ENCODE measurements at regions not wholly inside any gene's neighbourhood (a gene's known extent, or its start where the extent isn't known, plus 50 kb on each side); places are given as distances from the start of the nearest gene placed in this dataset.

DNA sequence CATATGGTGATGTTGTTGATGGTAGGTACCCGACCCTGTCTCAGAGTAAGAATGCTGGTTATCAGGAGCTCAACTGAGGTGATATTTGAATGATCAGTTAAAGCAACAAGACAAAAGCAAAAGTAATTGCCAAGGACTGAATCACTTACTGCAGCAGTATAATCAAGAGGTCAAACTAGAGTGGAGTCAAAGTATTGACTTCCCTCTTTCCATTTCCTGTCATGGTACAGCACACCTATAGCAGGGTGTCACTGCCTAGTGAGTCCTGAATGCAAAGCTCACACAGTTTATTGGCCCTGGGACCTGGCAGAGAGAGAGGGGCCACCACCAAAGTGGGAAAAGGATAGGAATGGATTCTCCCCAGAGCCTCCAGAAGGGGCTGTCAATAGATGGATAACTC, 886.1 kb upstream of the SORCS1 start:
- no peak for TF ChIP-seq EZH2phosphoT487 (conservative IDR thresholded peaks at IDR 0.05; ENCODE audit: low read length)
- TF ChIP-seq, protein P1, sequence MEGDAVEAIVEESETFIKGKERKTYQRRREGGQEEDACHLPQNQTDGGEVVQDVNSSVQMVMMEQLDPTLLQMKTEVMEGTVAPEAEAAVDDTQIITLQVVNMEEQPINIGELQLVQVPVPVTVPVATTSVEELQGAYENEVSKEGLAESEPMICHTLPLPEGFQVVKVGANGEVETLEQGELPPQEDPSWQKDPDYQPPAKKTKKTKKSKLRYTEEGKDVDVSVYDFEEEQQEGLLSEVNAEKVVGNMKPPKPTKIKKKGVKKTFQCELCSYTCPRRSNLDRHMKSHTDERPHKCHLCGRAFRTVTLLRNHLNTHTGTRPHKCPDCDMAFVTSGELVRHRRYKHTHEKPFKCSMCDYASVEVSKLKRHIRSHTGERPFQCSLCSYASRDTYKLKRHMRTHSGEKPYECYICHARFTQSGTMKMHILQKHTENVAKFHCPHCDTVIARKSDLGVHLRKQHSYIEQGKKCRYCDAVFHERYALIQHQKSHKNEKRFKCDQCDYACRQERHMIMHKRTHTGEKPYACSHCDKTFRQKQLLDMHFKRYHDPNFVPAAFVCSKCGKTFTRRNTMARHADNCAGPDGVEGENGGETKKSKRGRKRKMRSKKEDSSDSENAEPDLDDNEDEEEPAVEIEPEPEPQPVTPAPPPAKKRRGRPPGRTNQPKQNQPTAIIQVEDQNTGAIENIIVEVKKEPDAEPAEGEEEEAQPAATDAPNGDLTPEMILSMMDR (IDR thresholded peaks at IDR 0.05; ENCODE audit: insufficient read depth, low read length, poor library complexity, severe bottlenecking) = no peak
- H3K9me2 ChIP-seq (replicated peaks; ENCODE audit: insufficient read depth, low read length) = no peaks in the 10 kb centered on the region

DNA sequence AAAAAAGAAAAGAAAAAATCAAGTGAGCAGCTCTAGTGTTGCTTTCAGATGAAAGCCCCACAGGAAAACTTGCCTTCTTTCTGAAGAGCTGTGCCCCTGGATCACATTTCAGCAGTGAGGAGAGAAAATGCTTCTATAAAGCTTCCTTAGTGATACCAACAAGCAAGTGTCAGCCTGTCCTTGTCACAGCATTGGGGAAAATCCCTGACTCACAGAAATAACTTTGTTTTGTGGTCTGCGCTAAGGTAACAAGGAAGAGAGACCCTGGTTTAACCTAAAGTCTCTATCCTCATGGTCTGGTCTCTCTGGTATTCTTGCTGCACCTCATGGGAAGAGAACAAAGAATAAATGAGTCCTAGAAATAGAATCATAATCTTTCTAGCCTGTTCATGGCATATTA, 885.2 kb upstream of the SORCS1 start:
- Histone ChIP-seq H3K79me2 (ENCODE audit: insufficient read depth, low read length) (no peaks in the 10 kb centered on the region), H3K27me3 (ENCODE audit: low read length) (no peaks in the 10 kb centered on the region), H3K9ac (ENCODE audit: low read length) (no peak overlapping the region), H3F3A (ENCODE audit: insufficient read depth) (no peaks in the 10 kb centered on the region), H2AFZ (ENCODE audit: low read depth, low read length, severe bottlenecking) (no peak overlapping the region), H3K27ac (ENCODE audit: low read depth, low read length) (no peak overlapping the region), H3K9me2 (replicated peaks; ENCODE audit: insufficient read depth, low read length) (no peaks in the 10 kb centered on the region), H3K36me3 (ENCODE audit: low read length) (no peaks in the 10 kb centered on the region), H3K9me3 (ENCODE audit: insufficient read depth, low read length) (no peaks in the 10 kb centered on the region), H4K20me1 (ENCODE audit: low read depth, low read length) (no peaks in the 10 kb centered on the region), H3K4me3 (ENCODE audit: insufficient read depth, low read length, poor library complexity, severe bottlenecking) (no peak overlapping the region), H3K4me2 (ENCODE audit: low read depth, low read length, poor library complexity, severe bottlenecking) (no peak overlapping the region)
- TF ChIP-seq EZH2phosphoT487 (conservative IDR thresholded peaks at IDR 0.05; ENCODE audit: low read length) = no peak
- TF ChIP-seq, protein P1 (IDR thresholded peaks at IDR 0.05; ENCODE audit: insufficient read depth, low read length, poor library complexity, severe bottlenecking) = no peak

More for the DNA sequence above, 886.1 kb upstream of the SORCS1 start:
- H3K27me3 ChIP-seq (ENCODE audit: low read length) = no peaks in the 10 kb centered on the region
- H3K79me2 ChIP-seq (ENCODE audit: insufficient read depth, low read length) = no peaks in the 10 kb centered on the region
- no peaks in the 10 kb centered on the region for H4K20me1 ChIP-seq (ENCODE audit: low read depth, low read length)
- no peak overlapping the region for H2AFZ ChIP-seq (ENCODE audit: low read depth, low read length, severe bottlenecking)
- no peaks in the 10 kb centered on the region for H3K9me3 ChIP-seq (ENCODE audit: insufficient read depth, low read length)
- no peaks in the 10 kb centered on the region for H3K36me3 ChIP-seq (ENCODE audit: low read length)
- no peak overlapping the region for H3K27ac ChIP-seq (ENCODE audit: low read depth, low read length)
- no peaks in the 10 kb centered on the region for H3F3A ChIP-seq (ENCODE audit: insufficient read depth)
- H3K4me2 ChIP-seq (ENCODE audit: low read depth, low read length, poor library complexity, severe bottlenecking) = no peak overlapping the region
- no peak overlapping the region for H3K4me3 ChIP-seq (ENCODE audit: insufficient read depth, low read length, poor library complexity, severe bottlenecking)
- no peak overlapping the region for H3K9ac ChIP-seq (ENCODE audit: low read length)

DNA sequence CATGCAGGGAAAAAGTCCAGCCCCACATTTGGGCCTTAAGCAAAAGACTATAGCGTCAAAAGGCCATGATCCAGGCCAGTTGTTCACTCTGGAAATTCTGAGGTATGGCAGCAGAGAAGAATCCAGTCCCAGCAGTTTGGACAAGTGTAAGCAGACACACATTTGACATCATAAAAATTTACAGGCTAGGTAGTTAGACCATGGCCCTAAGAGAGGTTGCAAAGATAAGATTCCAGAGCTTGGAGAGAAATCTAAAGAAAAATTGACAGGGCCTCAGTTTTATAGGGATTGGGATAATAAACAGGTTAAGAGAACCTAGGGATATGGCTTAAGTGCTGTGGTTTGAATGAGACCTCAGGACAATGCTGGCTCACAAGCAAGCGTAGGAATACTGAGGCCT, 884.4 kb upstream of the SORCS1 start:
- TF ChIP-seq, protein P1 (IDR thresholded peaks at IDR 0.05; ENCODE audit: insufficient read depth, low read length, poor library complexity, severe bottlenecking) = no peak
- no peak for TF ChIP-seq EZH2phosphoT487 (conservative IDR thresholded peaks at IDR 0.05; ENCODE audit: low read length)
- no peaks in the 10 kb centered on the region for H3K9me2 ChIP-seq (replicated peaks; ENCODE audit: insufficient read depth, low read length)
- H3F3A ChIP-seq (ENCODE audit: insufficient read depth) = no peaks in the 10 kb centered on the region
- no peaks in the 10 kb centered on the region for H4K20me1 ChIP-seq (ENCODE audit: low read depth, low read length)
- no peak overlapping the region for H3K27ac ChIP-seq (ENCODE audit: low read depth, low read length)
- no peaks in the 10 kb centered on the region for H3K36me3 ChIP-seq (ENCODE audit: low read length)
- no peak overlapping the region for H3K9ac ChIP-seq (ENCODE audit: low read length)
- no peaks in the 10 kb centered on the region for H3K27me3 ChIP-seq (ENCODE audit: low read length)
- H3K4me3 ChIP-seq (ENCODE audit: insufficient read depth, low read length, poor library complexity, severe bottlenecking) = no peak overlapping the region
- H3K4me2 ChIP-seq (ENCODE audit: low read depth, low read length, poor library complexity, severe bottlenecking) = no peak overlapping the region
- no peaks in the 10 kb centered on the region for H3K79me2 ChIP-seq (ENCODE audit: insufficient read depth, low read length)
- H2AFZ ChIP-seq (ENCODE audit: low read depth, low read length, severe bottlenecking) = no peak overlapping the region
- H3K9me3 ChIP-seq (ENCODE audit: insufficient read depth, low read length) = no peaks in the 10 kb centered on the region
